SIG-M5 (cell line): ENCODE measurements at regions not wholly inside any gene's neighbourhood (a gene's known extent, or its start where the extent isn't known, plus 50 kb on each side); places are given as distances from the start of the nearest gene placed in this dataset.
"Not testable (repeated sequence)": the region's sequence is repeated elsewhere in the genome, so short reads cannot be mapped to it uniquely, and the experiment has no call there.

Source experiments
- DNase-seq: peaks from one replicate; lab custom pipeline; 2025; lab: John Stamatoyannopoulos, UW

GRCh38 chr16:63702981-63703590 is 1418.8 kb downstream of the CDH11 start:
- no peak for DNase-seq

- DNase-seq, result no peak
These were observed 1424.1 kb downstream of the CDH11 start for GRCh38 chr16:63697736-63698135.

- DNase-seq, result no peak
These were observed 1426.5 kb downstream of the CDH11 start for GRCh38 chr16:63695347-63695746.

- DNase-seq, result no peak
These were observed 1430.9 kb downstream of the CDH11 start for GRCh38 chr16:63690961-63691360.

GRCh38 chr16:63690267-63690666 is 1431.6 kb downstream of the CDH11 start:
- DNase-seq, result no peak

GRCh38 chr16:63689068-63689467 is 1432.8 kb downstream of the CDH11 start:
- no peak for DNase-seq

- DNase-seq, result no peak
These were observed 1437.4 kb downstream of the CDH11 start for GRCh38 chr16:63684149-63685101.

- DNase-seq, result no peak
These were observed 1439.0 kb downstream of the CDH11 start for GRCh38 chr16:63682844-63683243.

- no peak for DNase-seq
These were observed 1449.4 kb downstream of the CDH11 start for GRCh38 chr16:63672493-63672892.

- no peak for DNase-seq
These were observed 1458.7 kb downstream of the CDH11 start for GRCh38 chr16:63663155-63663554.

GRCh38 chr16:63655846-63656245 is 1466.0 kb downstream of the CDH11 start:
- DNase-seq, result no peak

GRCh38 chr16:63653044-63653839 is 1468.6 kb downstream of the CDH11 start:
- no peak for DNase-seq

- no peak for DNase-seq
These were observed 1469.8 kb downstream of the CDH11 start for GRCh38 chr16:63652091-63652490.

GRCh38 chr16:63650550-63650949 is 1471.3 kb downstream of the CDH11 start:
- no peak for DNase-seq

GRCh38 chr16:63633706-63634445 is 1488.0 kb downstream of the CDH11 start:
- not testable (repeated sequence) for DNase-seq

GRCh38 chr16:63629272-63629671 is 1492.6 kb downstream of the CDH11 start:
- DNase-seq, result no peak

- DNase-seq, result no peak
These were observed 1493.1 kb downstream of the CDH11 start for GRCh38 chr16:63628812-63629211.

- no peak for DNase-seq
These were observed 1496.7 kb downstream of the CDH11 start for GRCh38 chr16:63625126-63625525.

GRCh38 chr16:63623551-63624039 is 1498.3 kb downstream of the CDH11 start:
- no peak for DNase-seq

GRCh38 chr16:63618896-63619485 is 1502.9 kb downstream of the CDH11 start:
- DNase-seq, result no peak
